Neural crest cell (in vitro differentiated cells): ENCODE measurements at regions not wholly inside any gene's neighbourhood (a gene's known extent, or its start where the extent isn't known, plus 50 kb on each side); places are given as distances from the start of the nearest gene placed in this dataset.

ENCODE experiments used
- DNase-seq: peaks from one replicate; pipeline ENCODE4 v3.0.0; 2021; ENCODE audit warnings: low read depth, mixed read lengths, low spot score
- H3K27ac Mint-ChIP-seq: one replicate; pipeline ENCODE4 v1.8.0; 2021; ENCODE audit warnings: mild to moderate bottlenecking, mixed read lengths; ENCODE audit not compliant: unreplicated experiment
- H3K27me3 Mint-ChIP-seq: 2 replicates; pipeline ENCODE4 v1.8.0; 2021; ENCODE audit warnings: low read depth, mild to moderate bottlenecking, mixed read lengths
- H3K36me3 Mint-ChIP-seq: 2 replicates; pipeline ENCODE4 v1.8.0; 2021; ENCODE audit warnings: low read depth, mild to moderate bottlenecking, mixed read lengths
- H3K4me1 Mint-ChIP-seq: 2 replicates; pipeline ENCODE4 v1.8.0; 2021; ENCODE audit warnings: mixed read lengths
- H3K4me3 Mint-ChIP-seq: one replicate; pipeline ENCODE4 v1.8.0; 2021; ENCODE audit warnings: mild to moderate bottlenecking, mixed read lengths
- H3K9me3 Mint-ChIP-seq: 2 replicates; pipeline ENCODE4 v1.8.0; 2021; ENCODE audit warnings: mixed read lengths
- CTCF ChIP-seq: fragments of 200-600 bp; sonication (generic); conservative IDR thresholded peaks from 2 replicates; pipeline ENCODE4 v1.5.0; 2021; ENCODE audit warnings: antibody characterized with exemption, mild to moderate bottlenecking

- Mint-ChIP-seq H3K27me3 (peaks cover 2% of the 10 kb centered on the region), H3K4me1 (peaks cover 43% of the 10 kb centered on the region), H3K9me3 (no peaks in the 10 kb centered on the region), H3K36me3 (no peaks in the 10 kb centered on the region), H3K4me3 (no peak overlapping the region), H3K27ac (peak overlapping the region; percentile 10)
- no peak for TF ChIP-seq CTCF
- no peak for DNase-seq
These were observed 561.1 kb downstream of the NPHP4 start for GRCh38 chr1:5430911-5431697.

GRCh38 chr1:5430136-5430535, 562.1 kb downstream of the NPHP4 start:
- TF ChIP-seq CTCF = no peak
- Mint-ChIP-seq H3K4me3 (no peak overlapping the region), H3K27me3 (peaks cover 2% of the 10 kb centered on the region), H3K36me3 (no peaks in the 10 kb centered on the region), H3K27ac (peak overlapping the region; percentile 85), H3K4me1 (peaks cover 53% of the 10 kb centered on the region), H3K9me3 (no peaks in the 10 kb centered on the region)
- no peak for DNase-seq

- peaks cover 69% of the 10 kb centered on the region for H3K4me1 Mint-ChIP-seq
- H3K27ac Mint-ChIP-seq = no peak overlapping the region
- no peaks in the 10 kb centered on the region for H3K36me3 Mint-ChIP-seq
- no peaks in the 10 kb centered on the region for H3K9me3 Mint-ChIP-seq
- no peak overlapping the region for H3K4me3 Mint-ChIP-seq
- peaks cover 2% of the 10 kb centered on the region for H3K27me3 Mint-ChIP-seq
- no peak for DNase-seq
- no peak for TF ChIP-seq CTCF
These were observed 563.9 kb downstream of the NPHP4 start for GRCh38 chr1:5428351-5428750.

- Mint-ChIP-seq H3K4me1 (peaks cover 80% of the 10 kb centered on the region), H3K9me3 (no peaks in the 10 kb centered on the region), H3K27me3 (peaks cover 2% of the 10 kb centered on the region), H3K36me3 (no peaks in the 10 kb centered on the region), H3K4me3 (no peak overlapping the region), H3K27ac (no peak overlapping the region)
- DNase-seq = no peak
- TF ChIP-seq CTCF = no peak
These were observed 565.1 kb downstream of the NPHP4 start for GRCh38 chr1:5427026-5427613.

- Mint-ChIP-seq H3K9me3 (no peaks in the 10 kb centered on the region), H3K36me3 (no peaks in the 10 kb centered on the region), H3K4me1 (peaks cover 65% of the 10 kb centered on the region), H3K27me3 (peaks cover 4% of the 10 kb centered on the region), H3K4me3 (peak overlapping the region; percentile 67), H3K27ac (peak overlapping the region; percentile 1)
- TF ChIP-seq CTCF = no peak
- no peak for DNase-seq
These were observed 567.2 kb downstream of the NPHP4 start for GRCh38 chr1:5424802-5425703.
